ENCODE measurements at regions not wholly inside any gene's neighbourhood (a gene's known extent, or its start where the extent isn't known, plus 50 kb on each side); places are given as distances from the start of the nearest gene placed in this dataset.

GRCh38 chr9:103471241-103471640 is 476.1 kb downstream of the CYLC2 start:
- Mint-ChIP-seq H3K9me3 (ENCODE audit: unreplicated experiment) (peaks cover 31% of the 10 kb centered on the region), H3K27me3 (ENCODE audit: unreplicated experiment) (peaks cover 3% of the 10 kb centered on the region), H3K27ac (ENCODE audit: unreplicated experiment) (no peak overlapping the region), H3K4me1 (ENCODE audit: unreplicated experiment) (no peaks in the 10 kb centered on the region), H3K36me3 (ENCODE audit: low read depth, unreplicated experiment) (no peaks in the 10 kb centered on the region), H3K4me3 (ENCODE audit: unreplicated experiment) (no peak overlapping the region)
- DNase-seq (ENCODE audit: low spot score), result no peak
- TF ChIP-seq CTCF (IDR thresholded peaks at IDR 0.05; ENCODE audit: unreplicated experiment), result no peak

- H3K36me3 Mint-ChIP-seq (ENCODE audit: low read depth, unreplicated experiment), result no peaks in the 10 kb centered on the region
Observed at GRCh38 chr9:103474156-103474555, 479.0 kb downstream of the CYLC2 start.

GRCh38 chr9:103483471-103484096 is 488.5 kb downstream of the CYLC2 start:
- Mint-ChIP-seq H3K27me3 (ENCODE audit: unreplicated experiment) (peaks cover 4% of the 10 kb centered on the region), H3K4me1 (ENCODE audit: unreplicated experiment) (no peaks in the 10 kb centered on the region), H3K9me3 (ENCODE audit: unreplicated experiment) (peaks cover 22% of the 10 kb centered on the region), H3K36me3 (ENCODE audit: low read depth, unreplicated experiment) (peaks cover 10% of the 10 kb centered on the region), H3K4me3 (ENCODE audit: unreplicated experiment) (peak overlapping the region; percentile 35), H3K27ac (ENCODE audit: unreplicated experiment) (no peak overlapping the region)
- DNase-seq (ENCODE audit: low spot score), result no peak
- no peak for TF ChIP-seq CTCF (IDR thresholded peaks at IDR 0.05; ENCODE audit: unreplicated experiment)

More at GRCh38 chr9:103474156-103474555, 479.0 kb downstream of the CYLC2 start:
- TF ChIP-seq CTCF (IDR thresholded peaks at IDR 0.05; ENCODE audit: unreplicated experiment), result no peak
- DNase-seq (ENCODE audit: low spot score), result no peak
- peaks cover 7% of the 10 kb centered on the region for H3K27me3 Mint-ChIP-seq (ENCODE audit: unreplicated experiment)
- H3K4me1 Mint-ChIP-seq (ENCODE audit: unreplicated experiment), result no peaks in the 10 kb centered on the region
- H3K9me3 Mint-ChIP-seq (ENCODE audit: unreplicated experiment), result peaks cover 35% of the 10 kb centered on the region
- no peak overlapping the region for H3K4me3 Mint-ChIP-seq (ENCODE audit: unreplicated experiment)
- H3K27ac Mint-ChIP-seq (ENCODE audit: unreplicated experiment), result no peak overlapping the region

- Mint-ChIP-seq H3K36me3 (ENCODE audit: low read depth, unreplicated experiment) (peaks cover 10% of the 10 kb centered on the region), H3K9me3 (ENCODE audit: unreplicated experiment) (peaks cover 22% of the 10 kb centered on the region), H3K4me1 (ENCODE audit: unreplicated experiment) (no peaks in the 10 kb centered on the region), H3K27me3 (ENCODE audit: unreplicated experiment) (peaks cover 4% of the 10 kb centered on the region), H3K4me3 (ENCODE audit: unreplicated experiment) (no peak overlapping the region), H3K27ac (ENCODE audit: unreplicated experiment) (no peak overlapping the region)
- DNase-seq (ENCODE audit: low spot score), result no peak
- no peak for TF ChIP-seq CTCF (IDR thresholded peaks at IDR 0.05; ENCODE audit: unreplicated experiment)
Observed at GRCh38 chr9:103485138-103485537, 490.0 kb downstream of the CYLC2 start.

GRCh38 chr9:103514767-103515166 is 519.6 kb downstream of the CYLC2 start:
- H3K9me3 Mint-ChIP-seq (ENCODE audit: unreplicated experiment), result peaks cover 9% of the 10 kb centered on the region
- DNase-seq (ENCODE audit: low spot score), result no peak
- no peak overlapping the region for H3K4me3 Mint-ChIP-seq (ENCODE audit: unreplicated experiment)
- no peak overlapping the region for H3K27ac Mint-ChIP-seq (ENCODE audit: unreplicated experiment)
- H3K4me1 Mint-ChIP-seq (ENCODE audit: unreplicated experiment), result no peaks in the 10 kb centered on the region
- no peaks in the 10 kb centered on the region for H3K27me3 Mint-ChIP-seq (ENCODE audit: unreplicated experiment)
- peaks cover 5% of the 10 kb centered on the region for H3K36me3 Mint-ChIP-seq (ENCODE audit: low read depth, unreplicated experiment)
- no peak for TF ChIP-seq CTCF (IDR thresholded peaks at IDR 0.05; ENCODE audit: unreplicated experiment)
